Neuronal stem cell (in vitro differentiated cells): ENCODE measurements at regions not wholly inside any gene's neighbourhood (a gene's known extent, or its start where the extent isn't known, plus 50 kb on each side); places are given as distances from the start of the nearest gene placed in this dataset.

ENCODE experiments used
- DNase-seq: peaks from one replicate; pipeline ENCODE4 v3.0.0-alpha.2; 2013; ENCODE audit warnings: low spot score
- H2AFZ ChIP-seq: one replicate; pipeline ENCODE4 v1.6.1; 2013; ENCODE audit warnings: mild to moderate bottlenecking, low read length, inconsistent platforms
- H2AK5ac ChIP-seq: 2 replicates; pipeline ENCODE4 v1.6.1; 2013; ENCODE audit warnings: low read depth, mild to moderate bottlenecking, inconsistent platforms, low read length, moderate library complexity, mixed read lengths
- H2BK120ac ChIP-seq: 2 replicates; pipeline ENCODE4 v1.6.1; 2013; ENCODE audit warnings: low read depth, mild to moderate bottlenecking, inconsistent platforms, low read length, moderate library complexity, mixed read lengths
- H2BK12ac ChIP-seq: one replicate; pipeline ENCODE4 v1.6.1; 2013; ENCODE audit warnings: low read length, inconsistent platforms
- H2BK15ac ChIP-seq: 2 replicates; pipeline ENCODE4 v1.6.1; 2013; ENCODE audit warnings: mild to moderate bottlenecking, low read length, inconsistent platforms, mixed read lengths
- H2BK5ac ChIP-seq: one replicate; pipeline ENCODE4 v1.6.1; 2013; ENCODE audit warnings: inconsistent platforms, mild to moderate bottlenecking, low read length, moderate library complexity
- H3K14ac ChIP-seq: one replicate; pipeline ENCODE4 v1.6.1; 2013; ENCODE audit warnings: low read length, inconsistent platforms
- H3K18ac ChIP-seq: 2 replicates; pipeline ENCODE4 v1.6.1; 2013; ENCODE audit warnings: low read length, inconsistent platforms
- H3K23ac ChIP-seq: 2 replicates; pipeline ENCODE4 v1.6.1; 2013; ENCODE audit warnings: low read depth, mild to moderate bottlenecking, mixed read lengths, low read length, inconsistent platforms; ENCODE audit not compliant: poor library complexity
- H3K27ac ChIP-seq: replicated peaks from 3 replicates; pipeline ENCODE4 v1.5.1; 2013; ENCODE audit warnings: low read length, inconsistent platforms
- H3K27me3 ChIP-seq, 3 experiments: 2 replicates each; pipeline ENCODE4 v1.6.1; 2013; ENCODE audit warnings: low read length in 3 of 3, mild to moderate bottlenecking in 2 of 3, inconsistent platforms in 1 of 3, low read depth in 1 of 3, mixed read lengths in 1 of 3, moderate library complexity in 1 of 3; ENCODE audit not compliant: control insufficient read depth in 3 of 3, insufficient read depth in 3 of 3
- H3K36me3 ChIP-seq, 2 donors: replicated peaks in 1 of 2; 2 replicates each; pipeline ENCODE4 v1.6.1; 2013; ENCODE audit warnings: low read length in 2 of 2; ENCODE audit not compliant: control insufficient read depth in 2 of 2, insufficient read depth in 2 of 2
- H3K4ac ChIP-seq: 2 replicates; pipeline ENCODE4 v1.6.1; 2013; ENCODE audit warnings: inconsistent platforms, mild to moderate bottlenecking, low read length, moderate library complexity
- H3K4me1 ChIP-seq, 2 donors: 1 replicate in 1 of 2; 2 replicates in 1 of 2; pipeline ENCODE4 v1.6.1; 2013; ENCODE audit warnings: low read length in 2 of 2, low read depth in 1 of 2; ENCODE audit not compliant: control insufficient read depth in 2 of 2, insufficient read depth in 1 of 2
- H3K4me2 ChIP-seq: one replicate; pipeline ENCODE4 v1.6.1; 2013; ENCODE audit warnings: mild to moderate bottlenecking, low read length, inconsistent platforms; ENCODE audit not compliant: insufficient read depth, poor library complexity, severe bottlenecking
- H3K4me3 ChIP-seq, 2 donors: 2 replicates each; pipeline ENCODE4 v1.5.1; 2013; ENCODE audit warnings: low read length in 2 of 2, mild to moderate bottlenecking in 2 of 2, inconsistent platforms in 1 of 2, moderate library complexity in 1 of 2
- H3K79me1 ChIP-seq: one replicate; pipeline ENCODE4 v1.6.1; 2013; ENCODE audit warnings: low read depth, mild to moderate bottlenecking, inconsistent platforms, low read length, moderate library complexity
- H3K9ac ChIP-seq: one replicate; pipeline ENCODE4 v1.6.1; 2013; ENCODE audit warnings: mild to moderate bottlenecking, low read depth, low read length, inconsistent platforms; ENCODE audit not compliant: poor library complexity
- H3K9me3 ChIP-seq, 2 donors: replicated peaks in 1 of 2; 2 replicates each; pipeline versions ENCODE3 to v1.6.1; 2013; ENCODE audit warnings: low read length in 2 of 2, mild to moderate bottlenecking in 2 of 2, inconsistent platforms in 1 of 2, low read depth in 1 of 2, mixed read lengths in 1 of 2, moderate library complexity in 1 of 2; ENCODE audit not compliant: control insufficient read depth in 2 of 2, insufficient read depth in 1 of 2
- H4K8ac ChIP-seq: one replicate; pipeline ENCODE4 v1.6.1; 2013; ENCODE audit warnings: low read depth, mild to moderate bottlenecking, inconsistent platforms, low read length, moderate library complexity
- H4K91ac ChIP-seq: one replicate; pipeline ENCODE4 v1.6.1; 2013; ENCODE audit warnings: low read length, low read depth, mild to moderate bottlenecking, inconsistent platforms; ENCODE audit not compliant: poor library complexity
- WGBS, 2 donors: extraction: QIAGEN DNeasy Blood & Tissue Kit; methylation state at CpG; one replicate each; pipeline ENCODE4 v1.1.7; 2013; ENCODE audit warnings: missing lambda C conversion rate in 2 of 2, mixed read lengths in 1 of 2; ENCODE audit not compliant: insufficient read length in 2 of 2, insufficient replicate concordance in 1 of 2; ENCODE audit errors: extremely low coverage in 2 of 2; 5-methylcytosine and 5-hydroxymethylcytosine counted together

DNA sequence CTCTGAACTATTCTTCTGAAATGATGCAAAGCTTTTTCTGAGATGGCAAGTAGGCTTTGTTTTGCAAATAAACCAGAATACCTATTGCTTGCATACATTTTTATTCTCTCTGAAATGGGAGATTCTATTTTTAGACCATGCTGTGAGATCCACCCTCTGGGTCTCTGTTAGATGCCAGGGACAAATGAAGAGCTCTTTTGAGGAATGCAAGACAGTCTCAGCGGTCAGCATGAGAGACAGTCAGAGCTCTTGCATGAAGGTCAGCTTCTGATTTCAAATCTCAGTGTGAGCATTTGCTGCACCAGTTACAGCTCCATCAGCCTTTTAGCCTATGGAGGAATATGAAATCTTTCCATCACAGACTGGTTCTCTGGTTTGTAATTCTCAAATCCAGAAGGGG lies 429.9 kb upstream of the KLF6 start:
- no peak overlapping the region for H3K27ac ChIP-seq
- no peak overlapping the region for H2BK5ac ChIP-seq
- H2BK15ac ChIP-seq, result no peak overlapping the region
- no peak overlapping the region for H2BK12ac ChIP-seq
- no peak overlapping the region for H3K4me2 ChIP-seq
- H3K4ac ChIP-seq, result no peak overlapping the region
- no peak overlapping the region for H2AK5ac ChIP-seq
- no CpG with 5 or more reads among the region's 1 CpG for WGBS, 2 donors
- no peak overlapping the region for H3K14ac ChIP-seq
- no peak overlapping the region for H3K23ac ChIP-seq
- H2BK120ac ChIP-seq, result no peak overlapping the region
- no peak overlapping the region for H4K8ac ChIP-seq
- DNase-seq, result no peak
- no peaks in the 10 kb centered on the region for H3K27me3 ChIP-seq
- no peaks in the 10 kb centered on the region for H3K36me3 ChIP-seq
- H3K4me1 ChIP-seq, result peaks cover 5 to 6% of the 10 kb centered on the region in 2 donors
- no peak overlapping the region for H3K4me3 ChIP-seq
- peak overlapping the region; percentile 33 for H2AFZ ChIP-seq
- H3K18ac ChIP-seq, result no peak overlapping the region
- no peaks in the 10 kb centered on the region for H3K9me3 ChIP-seq
- no peaks in the 10 kb centered on the region for H3K79me1 ChIP-seq
- no peak overlapping the region for H4K91ac ChIP-seq
- H3K9ac ChIP-seq, result no peak overlapping the region

DNA sequence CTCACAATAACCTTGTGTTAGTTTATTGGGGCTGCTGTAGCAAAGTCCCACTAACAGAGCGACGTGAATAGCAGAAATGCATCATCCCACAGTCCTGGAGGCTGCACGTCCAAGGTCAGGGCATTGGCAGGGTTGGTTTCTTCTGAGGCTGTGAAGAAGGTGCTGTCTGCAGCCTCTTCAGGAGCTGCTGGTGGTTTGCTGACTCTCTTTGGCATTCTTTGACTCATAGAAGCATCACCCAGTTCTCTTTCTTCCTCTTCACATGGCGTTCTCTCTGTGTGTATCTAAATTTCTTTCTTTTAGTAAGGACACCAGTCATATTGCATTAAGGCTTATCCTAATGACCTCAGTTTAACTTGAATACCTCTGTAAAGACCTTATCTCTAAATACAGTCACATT lies 428.4 kb upstream of the KLF6 start:
- H3K27ac ChIP-seq, result no peak overlapping the region
- H2AFZ ChIP-seq, result no peak overlapping the region

DNA sequence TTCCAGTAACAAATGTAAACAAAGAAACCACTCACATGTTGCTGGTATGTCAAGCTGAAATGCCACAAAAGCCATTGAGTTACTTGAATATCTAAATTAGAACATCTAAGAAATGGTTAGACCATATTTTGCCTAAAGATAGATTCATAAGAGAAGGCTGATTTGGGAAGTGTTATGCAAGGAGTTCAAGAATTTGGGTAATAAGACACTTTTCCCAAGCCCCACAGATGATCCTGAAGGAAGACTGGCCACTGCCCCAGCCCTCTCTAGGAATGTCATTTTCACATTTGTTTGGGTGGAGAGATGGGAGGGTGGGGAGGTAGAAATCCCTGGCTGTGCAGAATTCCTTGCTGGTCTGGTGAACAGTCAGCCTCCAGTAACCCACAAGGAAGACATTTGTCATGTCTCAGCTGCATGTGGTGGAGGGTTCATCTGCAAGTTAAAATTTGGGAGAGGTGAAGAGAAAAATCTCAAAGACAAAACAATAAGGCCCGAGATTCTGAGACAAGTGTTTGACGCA lies 427.2 kb upstream of the KLF6 start:
- Histone ChIP-seq H3K4me1 (peaks cover 1 to 5% of the 10 kb centered on the region in 2 donors), H3K9me3 (no peaks in the 10 kb centered on the region), H3K9ac (no peak overlapping the region), H4K8ac (no peak overlapping the region), H3K4ac (no peak overlapping the region), H3K14ac (no peak overlapping the region), H3K27ac (no peak overlapping the region), H2AK5ac (no peak overlapping the region), H3K23ac (no peak overlapping the region), H3K27me3 (no peaks in the 10 kb centered on the region), H3K18ac (no peak overlapping the region), H3K36me3 (no peaks in the 10 kb centered on the region), H3K4me2 (no peak overlapping the region), H3K4me3 (no peak overlapping the region), H4K91ac (no peak overlapping the region), H2BK5ac (no peak overlapping the region), H2BK15ac (no peak overlapping the region), H2BK120ac (no peak overlapping the region), H3K79me1 (no peaks in the 10 kb centered on the region), H2BK12ac (no peak overlapping the region), H2AFZ (no peak overlapping the region)
- no peak for DNase-seq
- WGBS, 2 donors, result no CpG with 5 or more reads among the region's 2 CpGs

More for the DNA sequence above, 428.4 kb upstream of the KLF6 start:
- WGBS, 2 donors, result no CpG with 5 or more reads among the region's 4 CpGs
- no peak overlapping the region for H3K9ac ChIP-seq
- H2AK5ac ChIP-seq, result no peak overlapping the region
- H2BK5ac ChIP-seq, result no peak overlapping the region
- no peak overlapping the region for H3K4me3 ChIP-seq
- DNase-seq, result no peak
- no peaks in the 10 kb centered on the region for H3K79me1 ChIP-seq
- H2BK15ac ChIP-seq, result no peak overlapping the region
- H3K36me3 ChIP-seq, result no peaks in the 10 kb centered on the region
- no peak overlapping the region for H2BK120ac ChIP-seq
- H3K9me3 ChIP-seq, result no peaks in the 10 kb centered on the region
- no peak overlapping the region for H3K23ac ChIP-seq
- no peak overlapping the region for H4K8ac ChIP-seq
- H3K27me3 ChIP-seq, result no peaks in the 10 kb centered on the region
- H3K4me1 ChIP-seq, result peaks cover 5% of the 10 kb centered on the region in 2 donors
- no peak overlapping the region for H3K18ac ChIP-seq
- no peak overlapping the region for H3K14ac ChIP-seq
- H4K91ac ChIP-seq, result no peak overlapping the region
- no peak overlapping the region for H3K4me2 ChIP-seq
- H3K4ac ChIP-seq, result no peak overlapping the region
- no peak overlapping the region for H2BK12ac ChIP-seq

DNA sequence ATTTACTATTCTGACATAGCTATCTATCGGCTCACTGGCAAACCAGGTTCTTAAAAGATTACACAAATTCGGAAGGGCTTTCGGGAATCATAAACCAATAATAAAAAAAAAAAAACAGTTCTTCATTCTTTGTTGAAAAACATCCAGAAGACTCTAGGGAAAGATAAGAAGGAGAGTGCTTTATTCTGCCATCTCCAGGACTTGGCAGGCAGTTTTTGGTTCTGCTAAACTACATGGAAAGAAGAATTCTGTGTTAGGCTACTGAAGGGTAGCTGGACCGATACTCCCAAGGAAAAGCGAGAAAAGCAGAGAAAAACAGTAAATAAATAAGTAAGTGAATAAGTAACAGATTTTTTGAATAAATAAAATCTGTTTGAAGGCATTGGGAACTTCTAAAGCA lies 423.5 kb upstream of the KLF6 start:
- Histone ChIP-seq H2BK15ac (no peak overlapping the region), H3K36me3 (no peaks in the 10 kb centered on the region), H3K4me2 (no peak overlapping the region), H3K27ac (no peak overlapping the region), H3K14ac (no peak overlapping the region), H3K27me3 (no peaks in the 10 kb centered on the region), H2BK5ac (no peak overlapping the region), H3K4me1 (no peaks in the 10 kb centered on the region), H3K18ac (no peak overlapping the region), H3K4me3 (no peak overlapping the region), H2BK120ac (no peak overlapping the region), H3K9me3 (no peaks in the 10 kb centered on the region), H2BK12ac (no peak overlapping the region), H4K8ac (no peak overlapping the region), H3K4ac (no peak overlapping the region), H3K79me1 (no peaks in the 10 kb centered on the region), H2AK5ac (no peak overlapping the region), H3K23ac (no peak overlapping the region), H2AFZ (no peak overlapping the region), H4K91ac (no peak overlapping the region), H3K9ac (no peak overlapping the region)
- no peak for DNase-seq
- WGBS, 2 donors, result no CpG with 5 or more reads among the region's 5 CpGs
